IPS-20b (cell line): ENCODE measurements at regions not wholly inside any gene's neighbourhood (a gene's known extent, or its start where the extent isn't known, plus 50 kb on each side); places are given as distances from the start of the nearest gene placed in this dataset.

Experiments used
- H3K27ac ChIP-seq: one replicate; pipeline ENCODE4 v1.5.1; 2013; ENCODE audit warnings: low read length
- H3K27me3 ChIP-seq: 2 replicates; pipeline ENCODE4 v1.6.1; 2013; ENCODE audit warnings: mild to moderate bottlenecking, low read length, inconsistent platforms; ENCODE audit not compliant: insufficient read depth
- H3K36me3 ChIP-seq: 2 replicates; pipeline ENCODE4 v1.6.1; 2013; ENCODE audit warnings: low read depth, mild to moderate bottlenecking, inconsistent platforms, low read length, moderate library complexity; ENCODE audit not compliant: insufficient read depth
- H3K4me1 ChIP-seq: 2 replicates; pipeline ENCODE4 v1.6.1; 2013; ENCODE audit warnings: mild to moderate bottlenecking, control low read depth, inconsistent platforms, low read length, moderate library complexity; ENCODE audit not compliant: insufficient read depth
- H3K4me3 ChIP-seq: 2 replicates; pipeline ENCODE4 v1.5.1; 2013; ENCODE audit warnings: mild to moderate bottlenecking, low read length, inconsistent platforms
- H3K9ac ChIP-seq: 2 replicates; pipeline ENCODE4 v1.6.1; 2013; ENCODE audit warnings: low read depth, mild to moderate bottlenecking, inconsistent platforms, low read length, moderate library complexity
- H3K9me3 ChIP-seq: 2 replicates; pipeline ENCODE4 v1.6.1; 2013; ENCODE audit warnings: mild to moderate bottlenecking, low read depth, low read length, inconsistent platforms; ENCODE audit not compliant: insufficient read depth

GRCh38 chr14:43898687-43899086 lies 608.4 kb downstream of the FSCB start:
- Histone ChIP-seq H3K9me3 (no peaks in the 10 kb centered on the region), H3K27me3 (no peaks in the 10 kb centered on the region), H3K4me1 (peaks cover 5% of the 10 kb centered on the region), H3K4me3 (no peak overlapping the region), H3K9ac (no peak overlapping the region), H3K36me3 (no peaks in the 10 kb centered on the region), H3K27ac (no peak overlapping the region)

- no peaks in the 10 kb centered on the region for H3K27me3 ChIP-seq
- H3K4me3 ChIP-seq = no peak overlapping the region
- H3K36me3 ChIP-seq = no peaks in the 10 kb centered on the region
- H3K4me1 ChIP-seq = peaks cover 5% of the 10 kb centered on the region
- no peak overlapping the region for H3K9ac ChIP-seq
- H3K27ac ChIP-seq = no peak overlapping the region
- H3K9me3 ChIP-seq = no peaks in the 10 kb centered on the region
These were observed 611.0 kb downstream of the FSCB start for GRCh38 chr14:43896044-43896443.

GRCh38 chr14:43894534-43894933 lies 612.5 kb downstream of the FSCB start:
- H3K4me1 ChIP-seq = no peaks in the 10 kb centered on the region; the same call in 1 of the 2 replicates
- H3K27me3 ChIP-seq = no peaks in the 10 kb centered on the region
- H3K36me3 ChIP-seq = no peaks in the 10 kb centered on the region
- no peak overlapping the region for H3K9ac ChIP-seq
- no peaks in the 10 kb centered on the region for H3K9me3 ChIP-seq
- no peak overlapping the region for H3K4me3 ChIP-seq
- no peak overlapping the region for H3K27ac ChIP-seq

- Histone ChIP-seq H3K4me3 (no peak overlapping the region), H3K4me1 (no peaks in the 10 kb centered on the region), H3K9ac (no peak overlapping the region), H3K27ac (no peak overlapping the region), H3K9me3 (no peaks in the 10 kb centered on the region), H3K36me3 (no peaks in the 10 kb centered on the region), H3K27me3 (no peaks in the 10 kb centered on the region)
These were observed 619.6 kb downstream of the FSCB start for GRCh38 chr14:43887523-43887922.

GRCh38 chr14:43877351-43877960 lies 629.6 kb downstream of the FSCB start:
- no peak overlapping the region for H3K27ac ChIP-seq
- no peaks in the 10 kb centered on the region for H3K27me3 ChIP-seq
- H3K4me3 ChIP-seq = no peak overlapping the region
- H3K9me3 ChIP-seq = no peaks in the 10 kb centered on the region
- H3K9ac ChIP-seq = no peak overlapping the region
- H3K4me1 ChIP-seq = peaks cover 9% of the 10 kb centered on the region
- H3K36me3 ChIP-seq = no peaks in the 10 kb centered on the region

- peak overlapping the region; percentile 55 for H3K27ac ChIP-seq
- H3K4me3 ChIP-seq = peak overlapping the region; percentile 31; the same call in 1 of the 2 replicates
- H3K9ac ChIP-seq = peak overlapping the region; percentile 22; the same call in 1 of the 2 replicates
- no peaks in the 10 kb centered on the region for H3K9me3 ChIP-seq
- H3K27me3 ChIP-seq = no peaks in the 10 kb centered on the region
- H3K36me3 ChIP-seq = no peaks in the 10 kb centered on the region
- peaks cover 17% of the 10 kb centered on the region for H3K4me1 ChIP-seq
These were observed 634.1 kb downstream of the FSCB start for GRCh38 chr14:43872752-43873655.

- Histone ChIP-seq H3K27me3 (no peaks in the 10 kb centered on the region), H3K27ac (peak overlapping the region; percentile 55), H3K4me1 (peaks cover 17% of the 10 kb centered on the region), H3K9me3 (no peaks in the 10 kb centered on the region), H3K4me3 (peak overlapping the region; percentile 31; the same call in 1 of the 2 replicates), H3K36me3 (no peaks in the 10 kb centered on the region), H3K9ac (peak overlapping the region; percentile 52; the same call in 1 of the 2 replicates)
These were observed 634.9 kb downstream of the FSCB start for GRCh38 chr14:43872222-43872621.

GRCh38 chr14:43858981-43859380 lies 648.1 kb downstream of the FSCB start:
- H3K4me1 ChIP-seq = peaks cover 8% of the 10 kb centered on the region; the same call in 1 of the 2 replicates
- peaks cover 4% of the 10 kb centered on the region for H3K9me3 ChIP-seq
- no peak overlapping the region for H3K4me3 ChIP-seq
- H3K36me3 ChIP-seq = no peaks in the 10 kb centered on the region
- H3K9ac ChIP-seq = no peak overlapping the region
- no peak overlapping the region for H3K27ac ChIP-seq
- no peaks in the 10 kb centered on the region for H3K27me3 ChIP-seq

GRCh38 chr14:43855556-43855955 lies 651.5 kb downstream of the FSCB start:
- H3K4me3 ChIP-seq = no peak overlapping the region
- H3K27me3 ChIP-seq = no peaks in the 10 kb centered on the region
- peaks cover 8% of the 10 kb centered on the region; the same call in 1 of the 2 replicates for H3K4me1 ChIP-seq
- no peaks in the 10 kb centered on the region for H3K36me3 ChIP-seq
- no peak overlapping the region for H3K27ac ChIP-seq
- no peaks in the 10 kb centered on the region for H3K9me3 ChIP-seq
- no peak overlapping the region for H3K9ac ChIP-seq

- no peak overlapping the region for H3K9ac ChIP-seq
- H3K9me3 ChIP-seq = no peaks in the 10 kb centered on the region
- no peaks in the 10 kb centered on the region for H3K36me3 ChIP-seq
- H3K27ac ChIP-seq = no peak overlapping the region
- H3K27me3 ChIP-seq = no peaks in the 10 kb centered on the region
- no peaks in the 10 kb centered on the region for H3K4me1 ChIP-seq
- H3K4me3 ChIP-seq = no peak overlapping the region
These were observed 653.5 kb downstream of the FSCB start for GRCh38 chr14:43853541-43853940.

GRCh38 chr14:43803076-43803689 lies 703.9 kb downstream of the FSCB start:
- H3K4me1 ChIP-seq = no peaks in the 10 kb centered on the region
- H3K4me3 ChIP-seq = no peak overlapping the region
- no peak overlapping the region for H3K27ac ChIP-seq
- H3K9me3 ChIP-seq = peaks cover 5% of the 10 kb centered on the region; the same call in 1 of the 2 replicates
- no peaks in the 10 kb centered on the region for H3K36me3 ChIP-seq
- no peak overlapping the region for H3K9ac ChIP-seq
- H3K27me3 ChIP-seq = no peaks in the 10 kb centered on the region
